SK-N-SH treated with all-trans-retinoic acid at 6 μM for 48 hours (cell line): ENCODE measurements at regions not wholly inside any gene's neighbourhood (a gene's known extent, or its start where the extent isn't known, plus 50 kb on each side); places are given as distances from the start of the nearest gene placed in this dataset.

Experiments used
- POU6F1 ChIP-seq: fragments of 250-450 bp; sonication (Bioruptor Pico); IDR thresholded peaks from 2 replicates; pipeline ENCODE4 v1.8.0; 2021; ENCODE audit warnings: low read depth, mild to moderate bottlenecking, moderate library complexity, borderline replicate concordance
- SNAI2 ChIP-seq: fragments of 250-450 bp; sonication (Bioruptor Pico); IDR thresholded peaks from 2 replicates; pipeline ENCODE4 v1.5.0; 2020; ENCODE audit warnings: mild to moderate bottlenecking, moderate library complexity

- TF ChIP-seq POU6F1 (CRISPR knock-in tag): no peak
- no peak for TF ChIP-seq SNAI2 (CRISPR knock-in tag)
Observed at GRCh38 chr4:155582971-155583437, 83.6 kb upstream of the GUCY1A1 start.
